GM12878 (cell line): ENCODE measurements at regions not wholly inside any gene's neighbourhood (a gene's known extent, or its start where the extent isn't known, plus 50 kb on each side); places are given as distances from the start of the nearest gene placed in this dataset.

Experiments used
- ATAC-seq: fragments of 200-7000 bp; cut with Tn5 transposase; 3 replicates; pipeline ENCODE4 v1.9.1; 2020; ENCODE audit warnings: mild to moderate bottlenecking, moderate library complexity
- BruUV-seq: library from RNA; stranded (reverse); fragments of 400-500 nt; replicated peaks from 2 replicates; lab custom pipeline; 2021; lab: Mats Ljungman, UMichigan
- CTCF ChIA-PET: fragments of 300-600 bp; sonication (Branson Sonifier 250); formaldehyde crosslinking; extraction: SDS; loops from one replicate; lab custom pipeline; 2021; ENCODE audit warnings: inconsistent platforms; lab: Yijun Ruan, JAX
- POLR2A ChIA-PET: fragments of 350-600 bp; formaldehyde crosslinking; extraction: SDS; loops from one replicate; lab custom pipeline; 2021; ENCODE audit warnings: inconsistent platforms; lab: Charles Lee
- RAD21 ChIA-PET: fragments of 300-600 bp; sonication (Branson Sonifier 250); formaldehyde crosslinking; loops from one replicate; lab custom pipeline; 2023; ENCODE audit warnings: antibody characterized with exemption; ENCODE audit not compliant: unreplicated experiment; lab: Charles Lee
- SMC1A ChIA-PET: fragments of 300-600 bp; sonication (Branson Sonifier 250); formaldehyde crosslinking; loops from one replicate; lab custom pipeline; 2023; ENCODE audit not compliant: unreplicated experiment, uncharacterized antibody; lab: Charles Lee
- DNase-seq: peaks from one replicate; pipeline ENCODE4 v3.0.0-alpha.2; 2011; ENCODE audit warnings: low read depth, low spot score
- FAIRE-seq: peaks from 3 replicates; lab custom pipeline; 2011; peaks lifted over from hg19 to GRCh38; lab: Jason Lieb, UNC
- H2AFZ ChIP-seq: 2 replicates; pipeline ENCODE4 v1.6.0; 2011; ENCODE audit warnings: low read depth, low read length, control low read depth; ENCODE audit not compliant: control insufficient read depth
- H3K27ac ChIP-seq: 2 replicates; pipeline ENCODE4 v1.5.1; 2011; ENCODE audit warnings: control low read depth; ENCODE audit not compliant: control insufficient read depth, insufficient read depth
- H3K27me3 ChIP-seq, 2 experiments: replicated peaks in 1 of 2; 2 replicates each; pipeline versions ENCODE4 v1.6.0 to v1.6.1; 2011; ENCODE audit warnings: low read length in 1 of 2; ENCODE audit not compliant: control insufficient read depth in 2 of 2, insufficient read depth in 2 of 2
- H3K36me3 ChIP-seq, 2 experiments: 2 replicates each; pipeline ENCODE4 v1.5.1; 2011; ENCODE audit warnings: low read length in 1 of 2; ENCODE audit not compliant: control insufficient read depth in 2 of 2, insufficient read depth in 2 of 2
- H3K4me1 ChIP-seq: 2 replicates; pipeline ENCODE4 v1.6.1; 2011; ENCODE audit warnings: mild to moderate bottlenecking, low read length, moderate library complexity, mixed read lengths; ENCODE audit not compliant: control insufficient read depth, insufficient read depth
- H3K4me2 ChIP-seq: 2 replicates; pipeline ENCODE4 v1.6.0; 2011; ENCODE audit warnings: control low read depth; ENCODE audit not compliant: control insufficient read depth, insufficient read depth
- H3K4me3 ChIP-seq: fragments of 200-600 bp; sonication (generic); 2 replicates; pipeline ENCODE4 v1.5.1; 2016
- H3K79me2 ChIP-seq: 2 replicates; pipeline ENCODE4 v1.6.0; 2011; ENCODE audit warnings: low read length; ENCODE audit not compliant: control insufficient read depth, insufficient read depth
- H3K9ac ChIP-seq: 2 replicates; pipeline ENCODE4 v1.8.0; 2011; ENCODE audit warnings: low read length, control low read depth, mixed read lengths; ENCODE audit not compliant: control insufficient read depth, insufficient read depth
- H3K9me3 ChIP-seq: replicated peaks from 3 replicates; pipeline ENCODE4 v1.5.1; 2011; ENCODE audit warnings: mild to moderate bottlenecking, low read length; ENCODE audit not compliant: control insufficient read depth, insufficient read depth
- H4K20me1 ChIP-seq: 2 replicates; pipeline ENCODE4 v1.6.0; 2011; ENCODE audit not compliant: control insufficient read depth, insufficient read depth
- BCLAF1 ChIP-seq: fragments of 450-650 bp; IDR thresholded peaks from 2 replicates; pipeline ENCODE4 v1.6.1; 2017; ENCODE audit warnings: antibody characterized with exemption, mild to moderate bottlenecking, moderate library complexity
- CBX5 ChIP-seq: sonication (generic); IDR thresholded peaks from 2 replicates; pipeline ENCODE4 v1.6.1; 2016; ENCODE audit warnings: low read depth, moderate library complexity, mild to moderate bottlenecking, inconsistent platforms
- CEBPB ChIP-seq, 2 experiments: fragments of 150-350 bp in 1 of 2; IDR thresholded peaks; 2 replicates each; pipeline ENCODE4 v1.6.1; 2012 to 2014; ENCODE audit warnings: low read depth in 2 of 2, low read length in 2 of 2, borderline replicate concordance in 1 of 2, inconsistent platforms in 1 of 2
- CREB1 ChIP-seq: IDR thresholded peaks from 2 replicates; pipeline ENCODE4 v1.6.1; 2012; ENCODE audit warnings: low read depth, mild to moderate bottlenecking, inconsistent platforms
- EGR1 ChIP-seq, 2 experiments: IDR thresholded peaks; 1 replicate in 1 of 2; 2 replicates in 1 of 2; pipeline ENCODE4 v1.6.1; 2011 to 2012; ENCODE audit warnings: low read depth in 2 of 2, low read length in 2 of 2, borderline replicate concordance in 1 of 2, mild to moderate bottlenecking in 1 of 2, moderate library complexity in 1 of 2
- LARP7 ChIP-seq: fragments of 450-650 bp; IDR thresholded peaks from 2 replicates; pipeline ENCODE4 v1.6.1; 2017; ENCODE audit warnings: mild to moderate bottlenecking
- MYC ChIP-seq: IDR thresholded peaks from 2 replicates; pipeline ENCODE4 v1.6.1; 2011; ENCODE audit warnings: mild to moderate bottlenecking, low read length, moderate library complexity, inconsistent platforms; ENCODE audit not compliant: insufficient read depth, insufficient replicate concordance, insufficient read length, severe bottlenecking
- NFXL1 ChIP-seq: fragments of 450-650 bp; IDR thresholded peaks from 2 replicates; pipeline ENCODE4 v1.6.1; 2017; ENCODE audit warnings: antibody characterized with exemption, mild to moderate bottlenecking, borderline replicate concordance
- NRF1 ChIP-seq: conservative IDR thresholded peaks from 2 replicates; pipeline ENCODE4 v1.6.1; 2011; ENCODE audit warnings: mild to moderate bottlenecking, low read depth, low read length, improper control_type of control experiment
- POLR2AphosphoS5 ChIP-seq: IDR thresholded peaks from 2 replicates; pipeline ENCODE4 v1.6.1; 2011; ENCODE audit warnings: mild to moderate bottlenecking, low read length, inconsistent platforms
- RCOR1 ChIP-seq: conservative IDR thresholded peaks from 2 replicates; pipeline ENCODE4 v1.6.1; 2012; ENCODE audit warnings: low read depth, low read length, improper control_type of control experiment
- STAT3 ChIP-seq: IDR thresholded peaks from 2 replicates; pipeline ENCODE4 v1.6.1; 2011; ENCODE audit warnings: low read depth, low read length, improper control_type of control experiment
- SUZ12 ChIP-seq: fragments of 200-600 bp; sonication (generic); IDR thresholded peaks from one replicate; pipeline ENCODE4 v1.6.1; 2018; ENCODE audit warnings: antibody characterized with exemption, mild to moderate bottlenecking; ENCODE audit not compliant: unreplicated experiment
- TBL1XR1 ChIP-seq: IDR thresholded peaks from 2 replicates; pipeline ENCODE4 v1.6.1; 2012; ENCODE audit warnings: low read depth, low read length, improper control_type of control experiment
- WGBS: methylation state at CpG from one replicate; pipeline ENCODE4 v1.1.6; 2016; ENCODE audit warnings: low lambda C conversion rate; ENCODE audit not compliant: insufficient replicate concordance, insufficient coverage; ENCODE audit errors: missing lambda C conversion rate; 5-methylcytosine and 5-hydroxymethylcytosine counted together
- in situ Hi-C: fragments of 300-500 bp; cut with MboI; formaldehyde crosslinking; loops from 9 replicates; pipeline ENCODE4 v1.14.3; 2018; ENCODE audit warnings: mixed read lengths
- intact Hi-C: fragments of 100-400 bp; cut with micrococcal nuclease; formaldehyde crosslinking; loops from one replicate; pipeline ENCODE4 v1.14.2; 2022; ENCODE audit not compliant: unreplicated experiment
- TF ChIP-seq, protein P1 (sequence below): fragments of 450-650 bp; IDR thresholded peaks from 2 replicates; pipeline ENCODE4 v1.6.1; 2017; ENCODE audit warnings: mild to moderate bottlenecking, moderate library complexity

DNA sequence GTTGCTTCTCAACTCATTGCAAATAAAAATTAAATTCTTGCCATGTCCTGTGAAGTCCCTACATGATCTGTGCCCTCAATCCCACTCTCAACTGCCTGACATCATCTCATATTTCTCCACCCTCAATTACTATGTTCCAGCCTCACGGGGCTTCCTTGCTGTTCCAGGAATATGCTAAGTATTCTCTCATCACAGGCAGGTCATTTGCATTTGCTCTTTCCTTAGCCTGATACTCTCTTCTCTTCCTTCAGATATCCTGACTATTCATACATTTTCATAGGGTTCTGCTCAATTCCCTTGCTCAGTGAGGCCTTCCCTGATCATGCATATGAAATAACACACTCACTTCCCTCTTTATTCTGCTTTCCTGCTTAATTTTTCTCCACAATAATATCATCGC is 135.1 kb upstream of the DAB2 start:
- Histone ChIP-seq H4K20me1 (no peaks in the 10 kb centered on the region), H3K4me2 (no peak overlapping the region), H3K4me1 (no peaks in the 10 kb centered on the region), H3K27me3 (no peaks in the 10 kb centered on the region; a peak in 1 of 4 replicates), H3K9ac (no peak overlapping the region), H2AFZ (no peak overlapping the region), H3K79me2 (no peaks in the 10 kb centered on the region), H3K36me3 (no peaks in the 10 kb centered on the region), H3K27ac (no peak overlapping the region), H3K4me3 (no peak overlapping the region), H3K9me3 (no peaks in the 10 kb centered on the region)
- intact Hi-C loops (no loop called here), in situ Hi-C loops (loop anchor here (5.0 kb wide), 1 partner anchor 178 kb away; no protein-coding TSS in a partner anchor)
- ChIA-PET POLR2A (no interaction called here), SMC1A (no interaction called here), CTCF (no interaction called here), RAD21 (interaction anchor here (0.5 kb wide), 1 partner anchor 1131 kb away, joined by 3 read pairs; no protein-coding TSS in a partner anchor)
- FAIRE-seq (no peak), DNase-seq (no peak), ATAC-seq (no peak)
- WGBS = 21% methylated on average over 2 of the region's 2 CpGs
- BruUV-seq = no TSS peak
- TF ChIP-seq STAT3 (no peak), EGR1 (IDR thresholded peaks at IDR 0.05; ENCODE audit: borderline replicate concordance in 1 of 2, low read depth in 2 of 2, low read length in 2 of 2) (no peak), CBX5 (no peak), MYC (no peak), RCOR1 (no peak), SUZ12 (no peak), NRF1 (no peak), LARP7 (no peak), CREB1 (no peak), TBL1XR1 (no peak), BCLAF1 (no peak), CEBPB (IDR thresholded peaks at IDR 0.05; ENCODE audit: borderline replicate concordance in 1 of 2, low read depth in 2 of 2, low read length in 2 of 2) (no peak), NFXL1 (no peak), POLR2AphosphoS5 (no peak)
- TF ChIP-seq, protein P1, sequence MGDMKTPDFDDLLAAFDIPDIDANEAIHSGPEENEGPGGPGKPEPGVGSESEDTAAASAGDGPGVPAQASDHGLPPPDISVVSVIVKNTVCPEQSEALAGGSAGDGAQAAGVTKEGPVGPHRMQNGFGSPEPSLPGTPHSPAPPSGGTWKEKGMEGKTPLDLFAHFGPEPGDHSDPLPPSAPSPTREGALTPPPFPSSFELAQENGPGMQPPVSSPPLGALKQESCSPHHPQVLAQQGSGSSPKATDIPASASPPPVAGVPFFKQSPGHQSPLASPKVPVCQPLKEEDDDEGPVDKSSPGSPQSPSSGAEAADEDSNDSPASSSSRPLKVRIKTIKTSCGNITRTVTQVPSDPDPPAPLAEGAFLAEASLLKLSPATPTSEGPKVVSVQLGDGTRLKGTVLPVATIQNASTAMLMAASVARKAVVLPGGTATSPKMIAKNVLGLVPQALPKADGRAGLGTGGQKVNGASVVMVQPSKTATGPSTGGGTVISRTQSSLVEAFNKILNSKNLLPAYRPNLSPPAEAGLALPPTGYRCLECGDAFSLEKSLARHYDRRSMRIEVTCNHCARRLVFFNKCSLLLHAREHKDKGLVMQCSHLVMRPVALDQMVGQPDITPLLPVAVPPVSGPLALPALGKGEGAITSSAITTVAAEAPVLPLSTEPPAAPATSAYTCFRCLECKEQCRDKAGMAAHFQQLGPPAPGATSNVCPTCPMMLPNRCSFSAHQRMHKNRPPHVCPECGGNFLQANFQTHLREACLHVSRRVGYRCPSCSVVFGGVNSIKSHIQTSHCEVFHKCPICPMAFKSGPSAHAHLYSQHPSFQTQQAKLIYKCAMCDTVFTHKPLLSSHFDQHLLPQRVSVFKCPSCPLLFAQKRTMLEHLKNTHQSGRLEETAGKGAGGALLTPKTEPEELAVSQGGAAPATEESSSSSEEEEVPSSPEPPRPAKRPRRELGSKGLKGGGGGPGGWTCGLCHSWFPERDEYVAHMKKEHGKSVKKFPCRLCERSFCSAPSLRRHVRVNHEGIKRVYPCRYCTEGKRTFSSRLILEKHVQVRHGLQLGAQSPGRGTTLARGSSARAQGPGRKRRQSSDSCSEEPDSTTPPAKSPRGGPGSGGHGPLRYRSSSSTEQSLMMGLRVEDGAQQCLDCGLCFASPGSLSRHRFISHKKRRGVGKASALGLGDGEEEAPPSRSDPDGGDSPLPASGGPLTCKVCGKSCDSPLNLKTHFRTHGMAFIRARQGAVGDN = no peak
